ENCODE measurements at regions not wholly inside any gene's neighbourhood (a gene's known extent, or its start where the extent isn't known, plus 50 kb on each side); places are given as distances from the start of the nearest gene placed in this dataset.

GRCh38 chr5:173689737-173690360, 73.4 kb upstream of the BOD1 start (continued):
- TF ChIP-seq SP3 (tag by site-specific recombination; IDR thresholded peaks at IDR 0.05): no peak

GRCh38 chr5:173691931-173692330, 75.5 kb upstream of the BOD1 start:
- TF ChIP-seq, protein P1, sequence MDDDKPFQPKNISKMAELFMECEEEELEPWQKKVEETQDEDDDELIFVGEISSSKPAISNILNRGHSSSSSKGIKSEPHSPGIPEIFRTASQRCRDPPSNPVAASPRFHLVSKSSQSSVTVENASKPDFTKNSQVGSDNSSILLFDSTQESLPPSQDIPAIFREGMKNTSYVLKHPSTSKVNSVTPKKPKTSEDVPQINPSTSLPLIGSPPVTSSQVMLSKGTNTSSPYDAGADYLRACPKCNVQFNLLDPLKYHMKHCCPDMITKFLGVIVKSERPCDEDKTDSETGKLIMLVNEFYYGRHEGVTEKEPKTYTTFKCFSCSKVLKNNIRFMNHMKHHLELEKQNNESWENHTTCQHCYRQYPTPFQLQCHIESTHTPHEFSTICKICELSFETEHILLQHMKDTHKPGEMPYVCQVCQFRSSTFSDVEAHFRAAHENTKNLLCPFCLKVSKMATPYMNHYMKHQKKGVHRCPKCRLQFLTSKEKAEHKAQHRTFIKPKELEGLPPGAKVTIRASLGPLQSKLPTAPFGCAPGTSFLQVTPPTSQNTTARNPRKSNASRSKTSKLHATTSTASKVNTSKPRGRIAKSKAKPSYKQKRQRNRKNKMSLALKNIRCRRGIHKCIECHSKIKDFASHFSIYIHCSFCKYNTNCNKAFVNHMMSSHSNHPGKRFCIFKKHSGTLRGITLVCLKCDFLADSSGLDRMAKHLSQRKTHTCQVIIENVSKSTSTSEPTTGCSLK (tag by site-specific recombination; IDR thresholded peaks at IDR 0.05): no peak
- TF ChIP-seq ZNF341 (tag by site-specific recombination; IDR thresholded peaks at IDR 0.05; ENCODE audit: low read depth): no peak
- TF ChIP-seq KLF8 (tag by site-specific recombination; IDR thresholded peaks at IDR 0.05): no peak
- peak; percentile 95 for TF ChIP-seq ZNF623 (tag by site-specific recombination; IDR thresholded peaks at IDR 0.05)
- TF ChIP-seq ZNF585B (tag by site-specific recombination; IDR thresholded peaks at IDR 0.05): no peak
- TF ChIP-seq ZNF664 (tag by site-specific recombination; IDR thresholded peaks at IDR 0.05): no peak

DNA sequence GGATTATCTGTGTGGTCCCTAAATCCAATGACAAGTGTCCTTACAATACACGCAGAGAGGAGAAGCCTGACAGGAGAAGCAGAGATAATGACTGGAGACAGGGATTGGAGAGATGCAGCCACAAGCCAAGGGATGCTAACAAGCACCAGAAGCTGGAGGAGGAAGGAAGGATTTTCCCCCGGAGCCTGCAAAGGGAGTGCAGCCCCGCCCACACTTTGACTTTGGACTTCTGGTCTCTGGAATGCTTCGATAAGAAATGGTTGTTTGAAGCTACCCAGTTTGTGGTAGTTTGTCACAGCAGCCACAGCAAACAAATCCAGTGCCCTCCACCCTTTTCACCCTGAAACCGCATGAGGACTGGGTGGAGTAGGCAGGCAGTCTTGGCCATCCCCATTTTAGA, 77.2 kb upstream of the BOD1 start:
- Histone ChIP-seq H3K4me1 (ENCODE audit: control insufficient read depth, insufficient read depth, low read length) (no peaks in the 10 kb centered on the region), H3K36me3 (ENCODE audit: control insufficient read depth in 2 of 2, insufficient read depth in 1 of 2, low read length in 2 of 2) (no peaks in the 10 kb centered on the region), H3K9me3 (ENCODE audit: control insufficient read depth, insufficient read depth, low read depth, low read length) (no peaks in the 10 kb centered on the region), H3K4me3 (ENCODE audit: low read depth, low read length) (no peak overlapping the region), H3K27ac (ENCODE audit: extremely low read depth, low read depth, low read length) (no peak overlapping the region)
- ChIA-PET CTCF (interaction anchor here (0.6 kb wide), 1 partner anchor 1688 kb away, joined by 3 read pairs; no protein-coding TSS in a partner anchor), POLR2A (no interaction called here)
- TF ChIP-seq HIC1 (tag by site-specific recombination; IDR thresholded peaks at IDR 0.05): no peak
- no peak for TF ChIP-seq TCF7L2 (IDR thresholded peaks at IDR 0.05; ENCODE audit: borderline replicate concordance, low read depth, low read length)
- TF ChIP-seq MYNN (tag by site-specific recombination; IDR thresholded peaks at IDR 0.05; ENCODE audit: borderline replicate concordance): no peak
- TF ChIP-seq ZNF48 (tag by site-specific recombination; IDR thresholded peaks at IDR 0.05): no peak
- no peak for TF ChIP-seq ZNF324 (tag by site-specific recombination; IDR thresholded peaks at IDR 0.05)
- no peak for TF ChIP-seq KLF7 (tag by site-specific recombination; IDR thresholded peaks at IDR 0.05; ENCODE audit: borderline replicate concordance)
- no peak for TF ChIP-seq ZNF140 (tag by site-specific recombination; IDR thresholded peaks at IDR 0.05)
- no peak for TF ChIP-seq ZBTB49 (tag by site-specific recombination; IDR thresholded peaks at IDR 0.05; ENCODE audit: low read depth)
- TF ChIP-seq OVOL3 (tag by site-specific recombination; IDR thresholded peaks at IDR 0.05): no peak
- TF ChIP-seq KLF10 (tag by site-specific recombination; IDR thresholded peaks at IDR 0.05): no peak
- TF ChIP-seq IKZF3 (tag by site-specific recombination; IDR thresholded peaks at IDR 0.05): no peak

More at GRCh38 chr5:173691931-173692330, 75.5 kb upstream of the BOD1 start:
- Histone ChIP-seq H3K4me1 (ENCODE audit: control insufficient read depth, insufficient read depth, low read length) (no peaks in the 10 kb centered on the region), H3K4me3 (ENCODE audit: low read depth, low read length) (no peak overlapping the region), H3K27ac (ENCODE audit: extremely low read depth, low read depth, low read length) (no peak overlapping the region), H3K36me3 (ENCODE audit: control insufficient read depth in 2 of 2, insufficient read depth in 1 of 2, low read length in 2 of 2) (no peaks in the 10 kb centered on the region), H3K9me3 (ENCODE audit: control insufficient read depth, insufficient read depth, low read depth, low read length) (no peaks in the 10 kb centered on the region)
- ChIA-PET POLR2A (no interaction called here), CTCF (interaction anchor here (0.6 kb wide), 2 partner anchors 17 to 715 kb away, joined by 3 read pairs; no protein-coding TSS in a partner anchor)

Data from HEK293 (cell line).